Tibial nerve (tissue), 4 donors: ENCODE measurements at regions not wholly inside any gene's neighbourhood (a gene's known extent, or its start where the extent isn't known, plus 50 kb on each side); places are given as distances from the start of the nearest gene placed in this dataset.

Experiments used
- EP300 ChIP-seq, 2 donors: sonication (generic); formaldehyde crosslinking; IDR thresholded peaks; one replicate each; pipeline ENCODE4 v1.6.1; 2017; ENCODE audit warnings: antibody characterized with exemption in 2 of 2, mild to moderate bottlenecking in 1 of 2
- POLR2A ChIP-seq, 2 donors: fragments of 450-650 bp; IDR thresholded peaks; one replicate each; pipeline ENCODE4 v1.6.1; 2017; ENCODE audit warnings: antibody characterized with exemption in 2 of 2, mild to moderate bottlenecking in 2 of 2, moderate library complexity in 2 of 2
- TF ChIP-seq, protein P1 (sequence below), 5 experiments: fragments of 200-600 bp in 3 of 5; fragments of 450-650 bp in 2 of 5; sonication (generic) in 3 of 5; IDR thresholded peaks; one replicate each; pipeline ENCODE4 v1.5.1; 2016 to 2019; ENCODE audit warnings: antibody characterized with exemption in 5 of 5, mild to moderate bottlenecking in 3 of 5, moderate library complexity in 2 of 5

GRCh38 chr12:58775396-58775795 lies 144.9 kb downstream of the LRIG3 start:
- no peak for TF ChIP-seq EP300 (IDR thresholded peaks at IDR 0.05)
- TF ChIP-seq, protein P1, sequence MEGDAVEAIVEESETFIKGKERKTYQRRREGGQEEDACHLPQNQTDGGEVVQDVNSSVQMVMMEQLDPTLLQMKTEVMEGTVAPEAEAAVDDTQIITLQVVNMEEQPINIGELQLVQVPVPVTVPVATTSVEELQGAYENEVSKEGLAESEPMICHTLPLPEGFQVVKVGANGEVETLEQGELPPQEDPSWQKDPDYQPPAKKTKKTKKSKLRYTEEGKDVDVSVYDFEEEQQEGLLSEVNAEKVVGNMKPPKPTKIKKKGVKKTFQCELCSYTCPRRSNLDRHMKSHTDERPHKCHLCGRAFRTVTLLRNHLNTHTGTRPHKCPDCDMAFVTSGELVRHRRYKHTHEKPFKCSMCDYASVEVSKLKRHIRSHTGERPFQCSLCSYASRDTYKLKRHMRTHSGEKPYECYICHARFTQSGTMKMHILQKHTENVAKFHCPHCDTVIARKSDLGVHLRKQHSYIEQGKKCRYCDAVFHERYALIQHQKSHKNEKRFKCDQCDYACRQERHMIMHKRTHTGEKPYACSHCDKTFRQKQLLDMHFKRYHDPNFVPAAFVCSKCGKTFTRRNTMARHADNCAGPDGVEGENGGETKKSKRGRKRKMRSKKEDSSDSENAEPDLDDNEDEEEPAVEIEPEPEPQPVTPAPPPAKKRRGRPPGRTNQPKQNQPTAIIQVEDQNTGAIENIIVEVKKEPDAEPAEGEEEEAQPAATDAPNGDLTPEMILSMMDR (IDR thresholded peaks at IDR 0.05), result no peak
- TF ChIP-seq POLR2A (IDR thresholded peaks at IDR 0.05), result no peak
